Mucosa of descending colon (tissue), 3 donors: ENCODE measurements at regions not wholly inside any gene's neighbourhood (a gene's known extent, or its start where the extent isn't known, plus 50 kb on each side); places are given as distances from the start of the nearest gene placed in this dataset.

Experiments used
- ATAC-seq: fragments of 200-7000 bp; cut with Tn5 transposase; one replicate; pipeline ENCODE4 v1.9.1; 2020; ENCODE audit warnings: mild to moderate bottlenecking, moderate library complexity
- DNase-seq, 3 donors: peaks; one replicate each; pipeline ENCODE4 v3.0.0-alpha.2; 2020
- H3K36me3 ChIP-seq: fragments of 200-600 bp; one replicate; pipeline ENCODE4 v1.8.0; 2021; ENCODE audit warnings: low read depth, mild to moderate bottlenecking
- H3K4me1 ChIP-seq: fragments of 200-600 bp; one replicate; pipeline ENCODE4 v1.8.0; 2021; ENCODE audit warnings: low read depth, mild to moderate bottlenecking
- H3K4me3 ChIP-seq: fragments of 200-600 bp; one replicate; pipeline ENCODE4 v1.8.0; 2021; ENCODE audit warnings: mild to moderate bottlenecking
- H3K9me3 ChIP-seq: fragments of 200-600 bp; one replicate; pipeline ENCODE4 v1.8.0; 2021; ENCODE audit warnings: mild to moderate bottlenecking
- intact Hi-C, 2 donors: fragments of 100-400 bp; cut with DNase I in 1 of 2; cut with micrococcal nuclease in 1 of 2; formaldehyde crosslinking; loops; one replicate each; pipeline versions ENCODE4 v1.11.0 to v1.11.1; 2022; cut with DNase I, micrococcal nuclease
- TF ChIP-seq, protein P1 (sequence below): fragments of 200-600 bp; IDR thresholded peaks from one replicate; pipeline ENCODE4 v1.8.0; 2022; ENCODE audit warnings: antibody characterized with exemption, mild to moderate bottlenecking
- donor health status: DM: no; HTN: no; CAD: no; lungs with moderate emphysema.
- donor health status: DM: no; HTN: no; CAD: no.
- donor health status: DM: no; HTN: yes; CAD: no.

DNA sequence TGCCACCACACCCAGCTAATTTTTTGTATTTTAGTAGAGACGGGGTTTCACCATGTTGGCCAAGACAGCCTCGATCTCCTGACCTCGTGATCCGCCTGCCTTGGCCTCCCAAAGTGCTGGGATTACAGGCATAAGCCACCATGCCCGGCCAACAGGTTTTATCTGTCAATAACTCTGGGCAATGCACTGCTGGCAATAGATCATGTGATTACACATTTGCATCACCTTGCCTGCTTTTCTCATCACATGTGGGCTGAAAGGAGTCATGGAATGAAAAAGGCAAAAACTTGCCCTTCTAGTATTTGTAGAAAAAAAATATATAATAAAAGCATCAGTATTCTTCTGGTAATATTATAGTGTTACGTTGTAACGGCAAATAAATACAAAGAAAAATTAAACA lies 164.5 kb downstream of the NHLRC3 start:
- TF ChIP-seq, protein P1, sequence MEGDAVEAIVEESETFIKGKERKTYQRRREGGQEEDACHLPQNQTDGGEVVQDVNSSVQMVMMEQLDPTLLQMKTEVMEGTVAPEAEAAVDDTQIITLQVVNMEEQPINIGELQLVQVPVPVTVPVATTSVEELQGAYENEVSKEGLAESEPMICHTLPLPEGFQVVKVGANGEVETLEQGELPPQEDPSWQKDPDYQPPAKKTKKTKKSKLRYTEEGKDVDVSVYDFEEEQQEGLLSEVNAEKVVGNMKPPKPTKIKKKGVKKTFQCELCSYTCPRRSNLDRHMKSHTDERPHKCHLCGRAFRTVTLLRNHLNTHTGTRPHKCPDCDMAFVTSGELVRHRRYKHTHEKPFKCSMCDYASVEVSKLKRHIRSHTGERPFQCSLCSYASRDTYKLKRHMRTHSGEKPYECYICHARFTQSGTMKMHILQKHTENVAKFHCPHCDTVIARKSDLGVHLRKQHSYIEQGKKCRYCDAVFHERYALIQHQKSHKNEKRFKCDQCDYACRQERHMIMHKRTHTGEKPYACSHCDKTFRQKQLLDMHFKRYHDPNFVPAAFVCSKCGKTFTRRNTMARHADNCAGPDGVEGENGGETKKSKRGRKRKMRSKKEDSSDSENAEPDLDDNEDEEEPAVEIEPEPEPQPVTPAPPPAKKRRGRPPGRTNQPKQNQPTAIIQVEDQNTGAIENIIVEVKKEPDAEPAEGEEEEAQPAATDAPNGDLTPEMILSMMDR: no peak
- H3K9me3 ChIP-seq: no peaks in the 10 kb centered on the region
- DNase-seq: no peak
- H3K4me3 ChIP-seq: no peak overlapping the region
- ATAC-seq: no peak
- no peaks in the 10 kb centered on the region for H3K4me1 ChIP-seq
- intact Hi-C loops: no loop called here
- H3K36me3 ChIP-seq: no peaks in the 10 kb centered on the region

DNA sequence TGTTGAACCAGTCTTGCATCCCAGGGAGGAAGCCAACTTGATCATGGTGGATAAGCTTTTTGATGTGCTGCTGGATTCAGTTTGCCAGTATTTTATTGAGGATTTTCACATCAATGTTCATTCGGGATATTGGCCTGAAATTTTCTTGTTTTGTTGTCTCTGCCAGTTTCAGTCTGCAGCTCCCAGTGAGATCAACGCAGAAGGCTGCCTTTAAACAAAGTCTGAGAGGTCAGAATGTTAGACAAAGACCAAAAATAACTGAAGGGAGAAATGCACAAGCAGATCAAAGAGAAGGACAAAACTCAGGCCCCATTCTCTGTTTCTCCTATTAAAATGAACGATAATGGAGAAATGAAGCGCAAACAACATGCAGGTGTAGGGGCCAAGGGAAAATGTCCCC lies 170.4 kb downstream of the NHLRC3 start:
- intact Hi-C loops: no loop called here
- no peaks in the 10 kb centered on the region for H3K36me3 ChIP-seq

DNA sequence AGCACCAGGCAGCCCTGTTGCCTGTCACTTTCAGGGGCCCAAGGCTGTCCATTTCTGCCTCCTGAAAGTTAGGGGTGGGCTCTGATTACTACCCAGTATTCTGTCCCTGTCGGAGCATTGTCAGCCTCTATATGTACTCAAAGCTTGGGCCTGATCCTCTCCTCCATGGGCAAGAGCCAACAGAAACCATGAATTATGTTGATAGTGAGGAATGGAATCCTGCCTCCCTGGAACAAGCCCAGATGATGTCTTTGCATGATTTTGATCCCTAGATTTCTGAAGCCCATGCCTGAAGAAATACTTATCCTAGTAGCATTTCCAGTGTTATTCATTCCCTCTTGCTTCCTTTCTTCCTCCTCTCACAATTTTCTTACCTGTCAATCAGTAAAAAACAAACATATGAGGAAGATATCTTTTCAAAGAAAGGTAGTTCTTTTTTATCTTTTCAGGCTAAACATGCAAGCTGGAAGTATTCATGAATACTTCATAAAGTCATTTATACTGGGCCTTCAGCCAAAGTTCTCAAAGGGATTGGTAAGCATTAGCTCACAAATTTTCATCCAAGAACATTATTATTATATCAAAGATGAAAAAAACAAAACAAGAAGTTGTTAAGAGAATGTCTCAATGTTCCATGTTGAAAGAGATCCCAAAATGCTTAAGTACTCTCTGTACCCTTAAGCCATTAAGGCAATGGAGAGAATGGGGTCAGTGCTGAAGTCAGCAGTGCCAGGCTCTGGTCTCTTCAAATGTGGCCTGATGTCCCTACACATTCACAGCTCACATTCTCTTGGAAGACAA lies 171.7 kb downstream of the NHLRC3 start:
- intact Hi-C loops: no loop called here
- TF ChIP-seq, protein P1: no peak
- Histone ChIP-seq H3K9me3 (no peaks in the 10 kb centered on the region), H3K36me3 (no peaks in the 10 kb centered on the region), H3K4me3 (no peak overlapping the region), H3K4me1 (no peaks in the 10 kb centered on the region)
- no peak for DNase-seq
- ATAC-seq: no peak

More for the DNA sequence above, 170.4 kb downstream of the NHLRC3 start:
- Histone ChIP-seq H3K9me3 (no peaks in the 10 kb centered on the region), H3K4me1 (no peaks in the 10 kb centered on the region), H3K4me3 (no peak overlapping the region)
- TF ChIP-seq, protein P1: no peak
- ATAC-seq (no peak), DNase-seq (no peak)

DNA sequence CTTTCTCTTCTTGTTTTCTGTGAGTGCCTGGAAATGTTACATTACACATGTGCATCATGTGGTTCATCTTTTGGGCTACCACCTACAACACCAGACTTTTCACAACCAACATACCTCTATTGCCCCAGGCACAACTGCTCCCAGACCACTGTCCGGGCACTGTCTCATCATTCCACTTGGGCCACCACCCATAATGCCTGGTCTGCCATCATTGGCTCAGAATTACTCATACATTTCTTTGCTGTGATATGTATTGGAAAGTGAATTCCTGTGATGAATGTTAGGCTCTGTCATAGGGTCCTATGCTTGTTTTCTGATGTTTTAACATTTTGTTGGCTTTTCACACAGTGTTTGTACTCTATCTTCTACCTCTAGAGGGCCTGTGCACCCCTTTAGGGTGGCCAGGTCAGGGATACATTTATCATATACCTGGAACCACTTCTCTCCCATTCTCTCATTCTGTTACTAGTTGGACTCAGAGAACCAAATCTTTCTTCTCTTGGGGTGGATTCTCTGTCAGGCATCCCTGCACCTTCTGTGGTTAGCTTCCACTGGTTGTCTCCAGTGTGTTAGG lies 172.8 kb downstream of the NHLRC3 start:
- Histone ChIP-seq H3K9me3 (no peaks in the 10 kb centered on the region), H3K4me1 (no peaks in the 10 kb centered on the region), H3K4me3 (no peak overlapping the region), H3K36me3 (no peaks in the 10 kb centered on the region)
- intact Hi-C loops: no loop called here
- DNase-seq (no peak), ATAC-seq (no peak)
- TF ChIP-seq, protein P1: no peak

DNA sequence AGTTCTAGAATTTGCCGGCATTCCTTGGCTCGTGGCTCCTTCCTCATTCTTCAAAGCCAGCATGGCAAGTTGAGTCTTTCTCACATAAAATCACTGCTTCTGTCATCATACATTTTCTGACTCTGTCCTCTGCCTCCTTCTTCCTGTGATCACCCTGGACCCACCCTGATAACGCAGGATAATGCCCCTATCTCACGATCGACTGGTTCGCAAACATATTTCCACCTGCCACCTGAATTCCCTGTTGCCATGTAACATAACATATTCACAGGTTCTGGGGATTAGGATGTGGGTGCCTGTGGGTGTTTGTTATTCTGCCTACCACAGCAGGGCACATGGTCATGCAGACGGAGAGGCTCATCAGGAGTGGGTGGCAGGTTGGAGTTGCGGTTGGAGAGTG lies 177.7 kb downstream of the NHLRC3 start:
- H3K9me3 ChIP-seq: no peaks in the 10 kb centered on the region
- no peaks in the 10 kb centered on the region for H3K4me1 ChIP-seq
- H3K36me3 ChIP-seq: no peaks in the 10 kb centered on the region
- intact Hi-C loops: no loop called here
- TF ChIP-seq, protein P1: no peak
- no peak overlapping the region for H3K4me3 ChIP-seq
- DNase-seq (no peak), ATAC-seq (no peak)
